ENCODE measurements at regions not wholly inside any gene's neighbourhood (a gene's known extent, or its start where the extent isn't known, plus 50 kb on each side); places are given as distances from the start of the nearest gene placed in this dataset.

GRCh38 chr17:13405080-13405479, 196.6 kb downstream of the HS3ST3A1 start:
- no peak for DNase-seq

GRCh38 chr17:13403982-13404946, 197.5 kb downstream of the HS3ST3A1 start:
- no peak for DNase-seq

- DNase-seq: peak; percentile 54
Observed at GRCh38 chr17:13400491-13400890, 201.2 kb downstream of the HS3ST3A1 start.

GRCh38 chr17:13398853-13399252, 202.9 kb downstream of the HS3ST3A1 start:
- no peak for DNase-seq

- DNase-seq: no peak
Observed at GRCh38 chr17:13398091-13398490, 203.6 kb downstream of the HS3ST3A1 start.

GRCh38 chr17:13395862-13396261, 205.9 kb downstream of the HS3ST3A1 start:
- DNase-seq: no peak

GRCh38 chr17:13395346-13395745, 206.4 kb downstream of the HS3ST3A1 start:
- DNase-seq: no peak

GRCh38 chr17:13393841-13394710, 207.7 kb downstream of the HS3ST3A1 start:
- peak; percentile 48 for DNase-seq

GRCh38 chr17:13387952-13388351, 213.8 kb downstream of the HS3ST3A1 start:
- no peak for DNase-seq

GRCh38 chr17:13387236-13387635, 214.5 kb downstream of the HS3ST3A1 start:
- DNase-seq: no peak

GRCh38 chr17:13385481-13385911, 216.2 kb downstream of the HS3ST3A1 start:
- peak; percentile 56 for DNase-seq

- DNase-seq: no peak
Observed at GRCh38 chr17:13384626-13385025, 217.1 kb downstream of the HS3ST3A1 start.

GRCh38 chr17:13378361-13378760, 223.4 kb downstream of the HS3ST3A1 start:
- DNase-seq: no peak

- no peak for DNase-seq
Observed at GRCh38 chr17:13374203-13375143, 227.3 kb downstream of the HS3ST3A1 start.

GRCh38 chr17:13372432-13372831, 229.3 kb downstream of the HS3ST3A1 start:
- no peak for DNase-seq

- no peak for DNase-seq
Observed at GRCh38 chr17:13367154-13367553, 234.6 kb downstream of the HS3ST3A1 start.

- no peak for DNase-seq
Observed at GRCh38 chr17:13365331-13365730, 236.4 kb downstream of the HS3ST3A1 start.

- no peak for DNase-seq
Observed at GRCh38 chr17:13363771-13364170, 238.0 kb downstream of the HS3ST3A1 start.

- DNase-seq: no peak
Observed at GRCh38 chr17:13362341-13363122, 239.2 kb downstream of the HS3ST3A1 start.

- DNase-seq: no peak
Observed at GRCh38 chr17:13359774-13360173, 242.0 kb downstream of the HS3ST3A1 start.

GRCh38 chr17:13355054-13355453, 246.7 kb downstream of the HS3ST3A1 start:
- no peak for DNase-seq

- no peak for DNase-seq
Observed at GRCh38 chr17:13353590-13353989, 248.1 kb downstream of the HS3ST3A1 start.

Data from inflammatory macrophage treated with lipopolysaccharide for 4 hours (primary cell).